Activated CD4-positive, alpha-beta T cell treated with anti-CD3 and anti-CD28 coated beads, Interleukin-2, amount 50 U/mL, for 24 hours (primary cell): ENCODE measurements at regions not wholly inside any gene's neighbourhood (a gene's known extent, or its start where the extent isn't known, plus 50 kb on each side); places are given as distances from the start of the nearest gene placed in this dataset.

Source experiments
- DNase-seq, 2 donors: peaks; one replicate each; pipeline ENCODE4 v3.0.0-alpha.2; 2020; ENCODE audit warnings: low read depth in 1 of 2, low spot score in 1 of 2

- no peak for DNase-seq
Measured at GRCh38 chr3:177594096-177594495, 396.8 kb upstream of the TBL1XR1 start.

- DNase-seq: no peak
Measured at GRCh38 chr3:177595530-177596188, 398.4 kb upstream of the TBL1XR1 start.

- DNase-seq: no peak
Measured at GRCh38 chr3:177596248-177596815, 399.1 kb upstream of the TBL1XR1 start.

GRCh38 chr3:177596816-177597271 is 399.6 kb upstream of the TBL1XR1 start:
- no peak for DNase-seq

GRCh38 chr3:177597311-177598096 is 400.2 kb upstream of the TBL1XR1 start:
- peak in 1 of 2 donors; percentile 22 for DNase-seq

GRCh38 chr3:177598097-177598833 is 401.0 kb upstream of the TBL1XR1 start:
- DNase-seq: no peak

- no peak for DNase-seq
Measured at GRCh38 chr3:177599326-177599725, 402.0 kb upstream of the TBL1XR1 start.

- no peak for DNase-seq
Measured at GRCh38 chr3:177599837-177600236, 402.6 kb upstream of the TBL1XR1 start.

- DNase-seq: no peak
Measured at GRCh38 chr3:177600411-177600810, 403.1 kb upstream of the TBL1XR1 start.

GRCh38 chr3:177601152-177601551 is 403.9 kb upstream of the TBL1XR1 start:
- DNase-seq: no peak

- no peak for DNase-seq
Measured at GRCh38 chr3:177602601-177603147, 405.4 kb upstream of the TBL1XR1 start.

- no peak for DNase-seq
Measured at GRCh38 chr3:177603148-177603603, 405.9 kb upstream of the TBL1XR1 start.

- DNase-seq: no peak
Measured at GRCh38 chr3:177604181-177604580, 406.9 kb upstream of the TBL1XR1 start.

GRCh38 chr3:177606891-177607290 is 409.6 kb upstream of the TBL1XR1 start:
- DNase-seq: no peak

GRCh38 chr3:177607589-177607988 is 410.3 kb upstream of the TBL1XR1 start:
- DNase-seq: no peak

GRCh38 chr3:177608443-177608842 is 411.2 kb upstream of the TBL1XR1 start:
- DNase-seq: no peak

GRCh38 chr3:177609613-177610012 is 412.3 kb upstream of the TBL1XR1 start:
- DNase-seq: no peak

- DNase-seq: no peak
Measured at GRCh38 chr3:177610262-177610661, 413.0 kb upstream of the TBL1XR1 start.

GRCh38 chr3:177610686-177611633 is 413.7 kb upstream of the TBL1XR1 start:
- DNase-seq: no peak

GRCh38 chr3:177611752-177612334 is 414.6 kb upstream of the TBL1XR1 start:
- DNase-seq: no peak
